CD8-positive, alpha-beta memory T cell (primary cell): ENCODE measurements at regions not wholly inside any gene's neighbourhood (a gene's known extent, or its start where the extent isn't known, plus 50 kb on each side); places are given as distances from the start of the nearest gene placed in this dataset.

Experiments used
- CTCF ChIA-PET: fragments of 350-600 bp; sonication (Branson Sonifier 250); formaldehyde crosslinking; loops from one replicate; lab custom pipeline; 2021; ENCODE audit warnings: antibody characterized with exemption; lab: Charles Lee
- POLR2A ChIA-PET: fragments of 350-600 bp; sonication (Branson Sonifier 250); formaldehyde crosslinking; loops from one replicate; lab custom pipeline; 2021; ENCODE audit warnings: antibody characterized with exemption; lab: Charles Lee
- DNase-seq, 5 donors: peaks; one replicate each; pipeline versions ENCODE4 v3.0.0 to v3.0.0-alpha.2; 2020 to 2022; ENCODE audit warnings: mixed read lengths in 1 of 5
- H3K27ac ChIP-seq: one replicate; pipeline ENCODE4 v1.7.0; 2013; ENCODE audit warnings: low read depth, mild to moderate bottlenecking, low read length, moderate library complexity
- H3K27me3 ChIP-seq: 2 replicates; pipeline ENCODE4 v1.7.0; 2013; ENCODE audit warnings: low read length, mild to moderate bottlenecking; ENCODE audit not compliant: insufficient read depth, poor library complexity, severe bottlenecking
- H3K36me3 ChIP-seq: 2 replicates; pipeline ENCODE4 v1.7.0; 2013; ENCODE audit warnings: mild to moderate bottlenecking, low read length, moderate library complexity; ENCODE audit not compliant: insufficient read depth
- H3K4me1 ChIP-seq: 2 replicates; pipeline ENCODE4 v1.7.0; 2013; ENCODE audit warnings: mild to moderate bottlenecking, low read length, moderate library complexity; ENCODE audit not compliant: insufficient read depth
- H3K4me3 ChIP-seq: 2 replicates; pipeline ENCODE4 v1.7.0; 2013; ENCODE audit warnings: mild to moderate bottlenecking, low read length
- H3K9me3 ChIP-seq: 2 replicates; pipeline ENCODE4 v1.7.0; 2013; ENCODE audit warnings: mild to moderate bottlenecking, low read length
- H3K27ac Mint-ChIP-seq, 8 donors: one replicate each; pipeline ENCODE4 v1.8.0; 2020 to 2021; ENCODE audit warnings: mixed read lengths in 8 of 8, mild to moderate bottlenecking in 6 of 8, inconsistent platforms in 3 of 8, moderate library complexity in 3 of 8
- H3K27me3 Mint-ChIP-seq, 2 donors: one replicate each; pipeline ENCODE4 v1.8.0; 2020 to 2021; ENCODE audit warnings: mixed read lengths in 2 of 2, mild to moderate bottlenecking in 1 of 2, moderate library complexity in 1 of 2
- H3K36me3 Mint-ChIP-seq, 3 donors: one replicate each; pipeline ENCODE4 v1.8.0; 2020 to 2021; ENCODE audit warnings: mixed read lengths in 3 of 3, inconsistent platforms in 1 of 3, mild to moderate bottlenecking in 1 of 3
- H3K4me1 Mint-ChIP-seq, 3 donors: one replicate each; pipeline ENCODE4 v1.8.0; 2020 to 2021; ENCODE audit warnings: mixed read lengths in 3 of 3, inconsistent platforms in 1 of 3, mild to moderate bottlenecking in 1 of 3
- H3K4me3 Mint-ChIP-seq, 7 donors: one replicate each; pipeline ENCODE4 v1.8.0; 2020 to 2021; ENCODE audit warnings: mixed read lengths in 7 of 7, mild to moderate bottlenecking in 6 of 7, moderate library complexity in 4 of 7, inconsistent platforms in 2 of 7
- H3K9me3 Mint-ChIP-seq, 5 donors: one replicate each; pipeline ENCODE4 v1.8.0; 2020 to 2022; ENCODE audit warnings: mixed read lengths in 5 of 5, mild to moderate bottlenecking in 3 of 5, moderate library complexity in 2 of 5, inconsistent platforms in 1 of 5

DNA sequence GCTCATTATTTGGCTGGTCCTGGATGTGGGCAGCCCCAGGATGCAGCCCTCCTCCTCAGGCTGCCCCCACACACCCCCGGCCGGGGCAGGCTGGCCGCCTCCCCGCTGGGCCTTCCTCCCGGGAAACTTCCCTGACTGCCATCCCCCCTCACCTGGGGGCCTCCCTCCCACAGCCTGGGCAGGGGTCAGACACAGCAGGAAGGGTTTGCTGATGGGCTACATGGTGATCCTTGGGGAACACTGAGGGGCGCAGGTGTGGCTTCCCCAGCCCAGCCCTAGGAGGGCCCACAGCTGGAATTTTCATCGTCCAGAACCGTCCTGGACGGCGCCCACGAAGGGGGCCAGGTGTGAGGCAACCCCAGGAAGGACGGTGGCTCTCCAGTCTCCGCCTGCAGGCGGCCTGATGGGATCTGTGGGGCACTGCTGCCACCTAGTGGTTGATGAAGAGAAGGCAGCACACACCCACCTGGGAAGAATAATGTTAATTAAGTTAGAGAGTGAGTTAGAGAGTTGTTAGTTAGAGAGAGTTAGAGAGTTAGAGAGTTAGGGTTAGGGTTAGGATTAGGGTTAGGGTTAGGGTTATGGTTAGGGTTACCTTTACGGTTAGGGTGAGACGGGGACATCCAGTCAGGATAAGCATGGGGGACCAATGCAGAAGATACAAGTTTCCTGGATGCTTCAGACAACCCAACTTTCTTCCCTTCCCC, 75.9 kb upstream of the PRR5 start:
- Histone ChIP-seq H3K27ac (no peak overlapping the region), H3K27me3 (no peaks in the 10 kb centered on the region), H3K36me3 (no peaks in the 10 kb centered on the region), H3K4me1 (peaks cover 3% of the 10 kb centered on the region), H3K4me3 (no peak overlapping the region), H3K9me3 (no peaks in the 10 kb centered on the region)
- H3K9me3 Mint-ChIP-seq = no peaks in the 10 kb centered on the region
- H3K27me3 Mint-ChIP-seq = peaks cover 0 to 5% of the 10 kb centered on the region in 2 donors
- H3K4me1 Mint-ChIP-seq = peaks cover 4 to 19% (median 6%) of the 10 kb centered on the region in 3 donors
- ChIA-PET CTCF (interaction anchor here (0.6 to 8.3 kb wide), 21 partner anchors 9 to 1280 kb away, joined by 3 to 105 read pairs (median 3); no protein-coding TSS in a partner anchor), POLR2A (no interaction called here)
- peak overlapping the region in 6 of 8 donors; percentile 3 to 48 (median 16) for H3K27ac Mint-ChIP-seq
- peaks cover 0 to under 1% (median 0%) of the 10 kb centered on the region in 3 donors for H3K36me3 Mint-ChIP-seq
- H3K4me3 Mint-ChIP-seq = peak overlapping the region in 1 of 7 donors; percentile 38
- DNase-seq = peak; percentile 68 to 86 (median 72)

DNA sequence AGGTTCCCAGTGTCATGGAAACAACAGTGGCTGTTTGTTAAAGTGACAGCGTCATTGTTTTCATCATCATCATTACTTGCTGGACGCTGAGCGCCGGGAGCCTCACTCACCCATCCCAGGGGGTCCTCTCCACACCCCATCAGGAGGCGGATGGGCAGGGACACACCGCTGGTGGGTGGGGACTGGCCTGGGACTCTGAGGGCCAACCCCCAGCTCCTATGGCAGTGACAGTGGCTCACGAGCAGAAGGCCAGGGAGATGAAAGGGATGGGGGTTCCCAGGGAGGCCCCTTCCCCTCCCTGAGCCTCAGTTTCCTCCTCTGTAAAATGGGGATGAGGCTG, 76.6 kb upstream of the PRR5 start:
- no peaks in the 10 kb centered on the region for H3K36me3 Mint-ChIP-seq
- H3K4me1 Mint-ChIP-seq = peaks cover 10 to 19% (median 12%) of the 10 kb centered on the region in 3 donors
- no peaks in the 10 kb centered on the region for H3K9me3 Mint-ChIP-seq
- no peak overlapping the region for H3K27ac ChIP-seq
- H3K27me3 Mint-ChIP-seq = peaks cover 0 to 5% of the 10 kb centered on the region in 2 donors
- CTCF ChIA-PET = interaction anchor here (0.6 to 8.3 kb wide), 9 partner anchors 10 to 1239 kb away, joined by 3 to 105 read pairs (median 5); no protein-coding TSS in a partner anchor
- peaks cover 10% of the 10 kb centered on the region for H3K4me1 ChIP-seq
- H3K4me3 Mint-ChIP-seq = no peak overlapping the region
- POLR2A ChIA-PET = no interaction called here
- no peak overlapping the region for H3K27ac Mint-ChIP-seq
- no peaks in the 10 kb centered on the region for H3K9me3 ChIP-seq
- no peak overlapping the region for H3K4me3 ChIP-seq
- no peak for DNase-seq
- H3K27me3 ChIP-seq = no peaks in the 10 kb centered on the region
- no peaks in the 10 kb centered on the region for H3K36me3 ChIP-seq

DNA sequence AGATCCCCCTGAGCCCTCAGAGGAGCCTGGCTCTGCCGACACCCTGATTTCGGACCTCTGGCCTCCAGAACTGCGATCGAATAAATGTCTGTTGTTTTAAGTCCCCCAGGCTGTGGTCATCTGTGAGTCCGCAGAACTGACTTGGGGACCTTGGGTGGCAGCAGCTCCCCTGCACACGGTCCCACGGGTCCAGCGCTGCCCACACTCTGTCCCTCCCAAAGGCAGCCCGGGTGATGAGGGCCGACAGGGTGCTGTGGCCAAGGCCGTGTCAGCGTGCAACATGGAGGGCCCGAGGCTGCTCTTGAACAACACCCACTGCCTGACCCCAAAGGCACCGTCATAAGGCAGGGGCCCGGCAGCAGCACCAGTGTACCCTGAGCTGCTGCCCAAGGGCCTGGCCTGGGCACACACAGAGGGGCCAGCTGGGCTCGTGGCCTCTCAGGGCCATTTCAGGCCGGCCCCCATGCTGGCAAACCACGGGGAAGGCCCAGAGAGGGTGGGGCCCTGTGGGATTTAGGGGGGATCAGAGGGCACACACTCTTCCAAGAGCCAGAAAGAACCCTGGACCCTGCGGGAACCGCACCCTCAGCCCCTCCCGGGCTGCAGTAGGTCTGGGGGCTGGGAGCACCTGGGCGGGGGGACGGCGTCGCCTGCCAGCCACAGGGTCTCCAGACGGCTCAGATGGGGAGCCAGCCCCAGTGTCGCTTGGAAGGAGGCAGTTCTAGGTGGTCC, 77.1 kb upstream of the PRR5 start:
- Mint-ChIP-seq H3K9me3 (no peaks in the 10 kb centered on the region), H3K36me3 (no peaks in the 10 kb centered on the region), H3K27ac (peak overlapping the region in 2 of 8 donors; percentile 14 to 61), H3K4me3 (no peak overlapping the region), H3K27me3 (peaks cover 0 to 4% of the 10 kb centered on the region in 2 donors), H3K4me1 (peaks cover 11 to 19% (median 13%) of the 10 kb centered on the region in 3 donors)
- DNase-seq = no peak
- H3K4me1 ChIP-seq = peaks cover 13% of the 10 kb centered on the region
- ChIA-PET POLR2A (no interaction called here), CTCF (interaction anchor here (0.6 to 8.3 kb wide), 8 partner anchors 39 to 1239 kb away, joined by 3 to 105 read pairs (median 5); no protein-coding TSS in a partner anchor)
- H3K4me3 ChIP-seq = no peak overlapping the region
- H3K27ac ChIP-seq = no peak overlapping the region
- no peaks in the 10 kb centered on the region for H3K9me3 ChIP-seq
- no peaks in the 10 kb centered on the region for H3K27me3 ChIP-seq
- no peaks in the 10 kb centered on the region for H3K36me3 ChIP-seq

DNA sequence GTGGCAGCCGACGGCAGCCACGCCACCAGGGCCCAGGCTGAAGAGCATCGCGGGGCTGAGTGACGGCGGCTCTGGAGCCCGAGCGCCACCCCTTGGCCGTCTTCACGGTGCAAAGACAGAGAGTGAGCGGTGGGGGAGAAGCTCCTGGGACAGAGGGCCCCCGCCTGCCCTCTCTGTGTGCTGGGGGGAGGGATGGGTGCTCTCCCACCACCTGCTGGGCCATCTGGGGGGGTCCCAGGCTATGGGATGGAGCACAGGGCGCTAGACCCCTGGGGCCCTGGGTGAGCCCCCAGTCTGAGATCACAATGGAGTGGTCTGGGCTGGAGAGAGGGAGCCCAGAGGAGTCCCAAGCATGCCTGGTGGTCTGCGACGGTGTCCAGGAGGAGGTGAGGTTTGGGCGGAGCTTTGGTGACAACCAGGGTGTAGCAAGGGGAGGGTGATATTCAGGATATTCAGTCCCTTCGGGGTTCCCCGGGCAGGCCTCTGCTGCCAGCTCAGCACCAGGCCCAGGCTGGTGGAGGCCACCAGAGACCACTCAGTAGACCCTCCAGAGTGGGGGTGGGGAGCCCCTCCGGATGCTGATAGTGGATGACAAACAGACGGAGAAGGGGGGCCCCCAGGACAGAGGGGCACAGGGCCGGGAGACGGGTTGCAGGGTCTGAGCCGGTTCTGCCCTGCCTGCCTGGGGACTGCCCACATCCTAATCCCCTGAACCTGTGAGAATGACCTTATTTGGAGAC, 78.1 kb upstream of the PRR5 start:
- H3K9me3 Mint-ChIP-seq = no peaks in the 10 kb centered on the region
- no peaks in the 10 kb centered on the region for H3K36me3 ChIP-seq
- no peak overlapping the region for H3K4me3 ChIP-seq
- H3K4me1 Mint-ChIP-seq = peaks cover 11 to 19% (median 13%) of the 10 kb centered on the region in 3 donors
- no peak overlapping the region for H3K4me3 Mint-ChIP-seq
- peaks cover 19% of the 10 kb centered on the region for H3K4me1 ChIP-seq
- H3K27me3 ChIP-seq = no peaks in the 10 kb centered on the region
- CTCF ChIA-PET = interaction anchor here (2.0 to 8.3 kb wide), 5 partner anchors 40 to 634 kb away, joined by 5 to 105 read pairs (median 7); no protein-coding TSS in a partner anchor
- POLR2A ChIA-PET = no interaction called here
- no peak overlapping the region for H3K27ac ChIP-seq
- H3K27me3 Mint-ChIP-seq = peaks cover 0 to 2% of the 10 kb centered on the region in 2 donors
- DNase-seq = no peak
- no peaks in the 10 kb centered on the region for H3K9me3 ChIP-seq
- H3K36me3 Mint-ChIP-seq = no peaks in the 10 kb centered on the region
- peak overlapping the region in 6 of 8 donors; percentile 21 to 92 (median 72) for H3K27ac Mint-ChIP-seq

DNA sequence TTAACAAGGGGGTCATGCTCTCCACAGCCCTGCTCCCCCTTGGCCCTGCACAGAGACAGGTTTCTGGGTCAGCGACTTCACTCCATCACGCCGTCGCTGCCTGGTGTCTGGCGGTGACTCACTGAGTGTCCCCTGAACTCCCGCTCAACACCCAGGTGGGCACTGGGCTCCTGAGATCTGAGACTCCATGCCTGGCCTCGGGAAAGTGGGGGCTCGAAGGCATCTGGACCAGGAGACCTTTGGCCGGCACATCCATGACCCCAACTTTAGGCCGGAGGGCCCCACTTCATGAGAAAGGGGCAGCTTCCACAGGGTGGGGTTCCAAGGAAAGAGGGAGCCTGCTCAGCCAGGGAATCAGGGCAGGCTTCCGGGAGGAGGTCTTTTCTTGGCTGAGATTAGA, 79.3 kb upstream of the PRR5 start:
- Mint-ChIP-seq H3K27ac (peak overlapping the region in 7 of 8 donors; percentile 28 to 88 (median 83)), H3K27me3 (peaks cover 0 to 2% of the 10 kb centered on the region in 2 donors), H3K4me1 (peaks cover 11 to 19% (median 13%) of the 10 kb centered on the region in 3 donors), H3K9me3 (no peaks in the 10 kb centered on the region), H3K36me3 (no peaks in the 10 kb centered on the region), H3K4me3 (peak overlapping the region in 1 of 7 donors; percentile 63)
- H3K9me3 ChIP-seq = no peaks in the 10 kb centered on the region
- no peaks in the 10 kb centered on the region for H3K27me3 ChIP-seq
- no peak overlapping the region for H3K27ac ChIP-seq
- H3K36me3 ChIP-seq = no peaks in the 10 kb centered on the region
- no peak overlapping the region for H3K4me3 ChIP-seq
- H3K4me1 ChIP-seq = peaks cover 20% of the 10 kb centered on the region
- CTCF ChIA-PET = interaction anchor here (8.3 kb wide), 1 partner anchor 629 kb away, joined by 105 read pairs; no protein-coding TSS in a partner anchor
- DNase-seq = no peak
- POLR2A ChIA-PET = no interaction called here

DNA sequence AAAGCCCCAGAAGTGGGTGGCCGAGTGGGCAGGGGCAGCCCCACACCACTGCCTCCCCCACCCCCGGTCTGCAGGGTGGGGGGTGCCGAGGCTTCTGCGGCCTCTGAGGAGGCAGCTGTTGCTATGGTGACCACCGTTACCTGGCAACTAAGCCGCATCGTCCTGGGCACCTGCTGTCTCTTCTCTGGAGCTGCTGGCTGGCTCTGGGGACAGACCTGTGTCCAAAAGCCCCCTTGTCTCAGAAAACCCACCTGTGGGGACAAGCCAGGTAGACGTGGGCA, 79.9 kb upstream of the PRR5 start:
- no peaks in the 10 kb centered on the region for H3K9me3 Mint-ChIP-seq
- ChIA-PET POLR2A (no interaction called here), CTCF (interaction anchor here (8.3 kb wide), 1 partner anchor 628 kb away, joined by 105 read pairs; no protein-coding TSS in a partner anchor)
- H3K27me3 ChIP-seq = no peaks in the 10 kb centered on the region
- H3K27me3 Mint-ChIP-seq = peaks cover 0 to 2% of the 10 kb centered on the region in 2 donors
- H3K4me3 Mint-ChIP-seq = no peak overlapping the region
- H3K36me3 Mint-ChIP-seq = no peaks in the 10 kb centered on the region
- no peaks in the 10 kb centered on the region for H3K36me3 ChIP-seq
- H3K9me3 ChIP-seq = no peaks in the 10 kb centered on the region
- H3K4me3 ChIP-seq = no peak overlapping the region
- no peak overlapping the region for H3K27ac ChIP-seq
- H3K4me1 Mint-ChIP-seq = peaks cover 11 to 19% (median 13%) of the 10 kb centered on the region in 3 donors
- H3K27ac Mint-ChIP-seq = peak overlapping the region in 6 of 8 donors; percentile 41 to 88 (median 84)
- DNase-seq = peak in 4 of 5 donors; percentile 21 to 77 (median 32)
- peaks cover 26% of the 10 kb centered on the region for H3K4me1 ChIP-seq

DNA sequence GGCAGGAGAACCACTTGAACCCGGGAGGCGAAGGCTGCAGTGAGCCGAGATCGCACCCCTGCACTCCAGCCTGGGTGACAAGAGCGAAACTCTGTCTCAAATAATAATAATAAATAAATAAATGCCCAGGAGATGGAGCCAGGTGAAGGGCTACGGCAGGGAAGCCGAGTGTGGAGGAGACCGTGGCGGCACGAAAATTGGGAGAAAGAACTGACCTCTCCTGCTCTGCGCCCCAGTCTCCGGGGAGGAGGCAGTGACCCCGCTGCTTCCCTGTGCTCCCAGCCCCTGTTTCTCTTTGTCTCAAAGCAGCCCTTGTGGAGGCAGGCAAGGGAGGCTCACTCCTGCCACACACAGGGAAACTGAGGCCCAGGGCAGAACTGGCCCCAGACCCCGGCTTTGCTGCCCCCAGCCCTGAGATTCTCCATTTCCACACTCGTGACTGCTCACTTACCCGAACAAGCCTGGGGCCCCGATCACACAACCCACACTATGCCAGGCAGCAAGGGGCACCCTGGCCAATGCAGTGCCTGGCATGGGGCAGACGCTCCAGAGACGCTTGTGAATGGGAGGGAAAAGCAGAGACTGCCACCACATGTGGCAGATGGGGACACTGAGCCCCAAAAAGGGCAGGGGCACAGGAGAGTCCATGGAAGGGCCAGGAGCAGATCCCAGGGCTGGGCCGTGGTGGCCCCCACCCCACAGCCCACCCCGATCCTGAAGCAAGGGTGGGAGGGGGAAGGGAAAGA, 80.4 kb upstream of the PRR5 start:
- Mint-ChIP-seq H3K27me3 (peaks cover 0 to 2% of the 10 kb centered on the region in 2 donors), H3K27ac (peak overlapping the region in 5 of 8 donors; percentile 26 to 89 (median 75)), H3K4me1 (peaks cover 11 to 19% (median 13%) of the 10 kb centered on the region in 3 donors), H3K9me3 (no peaks in the 10 kb centered on the region), H3K36me3 (no peaks in the 10 kb centered on the region), H3K4me3 (peak overlapping the region in 2 of 7 donors; percentile 6 to 19)
- no peaks in the 10 kb centered on the region for H3K36me3 ChIP-seq
- H3K27ac ChIP-seq = no peak overlapping the region
- DNase-seq = no peak
- ChIA-PET POLR2A (no interaction called here), CTCF (interaction anchor here (8.3 kb wide), 1 partner anchor 628 kb away, joined by 105 read pairs; no protein-coding TSS in a partner anchor)
- no peak overlapping the region for H3K4me3 ChIP-seq
- no peaks in the 10 kb centered on the region for H3K9me3 ChIP-seq
- no peaks in the 10 kb centered on the region for H3K27me3 ChIP-seq
- peaks cover 29% of the 10 kb centered on the region for H3K4me1 ChIP-seq
